ENCODE measurements at regions not wholly inside any gene's neighbourhood (a gene's known extent, or its start where the extent isn't known, plus 50 kb on each side); places are given as distances from the start of the nearest gene placed in this dataset.

GRCh38 chr5:56460195-56460546 is 227.0 kb upstream of the ANKRD55 start:
- no peak overlapping the region for H3K27ac ChIP-seq
- 58 to 77% (median 68%) methylated on average over 2 of the region's 2 CpGs for WGBS, 3 donors

GRCh38 chr5:56459394-56460194 is 226.5 kb upstream of the ANKRD55 start:
- no peak for ATAC-seq
- Histone ChIP-seq H3K4me3 (no peak overlapping the region), H3K27ac (no peak overlapping the region), H3K9me3 (no peaks in the 10 kb centered on the region), H3K4me1 (no peaks in the 10 kb centered on the region), H3K27me3 (ENCODE audit: insufficient read depth in 3 of 3, low read length in 2 of 3) (peaks cover 0 to 4% (median 0%) of the 10 kb centered on the region in 3 donors), H3K36me3 (ENCODE audit: insufficient read depth in 1 of 2, low read depth in 1 of 2) (no peaks in the 10 kb centered on the region)
- no peak for DNase-seq
- 73 to 77% (median 77%) methylated on average over 6 of the region's 6 CpGs for WGBS, 3 donors
- no peak for TF ChIP-seq CTCF (IDR thresholded peaks at IDR 0.05)
- intact Hi-C loops (cut with DNase I), result no loop called here

More at GRCh38 chr5:56460195-56460546, 227.0 kb upstream of the ANKRD55 start:
- TF ChIP-seq CTCF (IDR thresholded peaks at IDR 0.05), result no peak
- no peaks in the 10 kb centered on the region for H3K36me3 ChIP-seq (ENCODE audit: insufficient read depth in 1 of 2, low read depth in 1 of 2)
- DNase-seq (no peak), ATAC-seq (no peak)
- H3K27me3 ChIP-seq (ENCODE audit: insufficient read depth in 3 of 3, low read length in 2 of 3), result peaks cover 0 to 4% (median 0%) of the 10 kb centered on the region in 3 donors
- intact Hi-C loops (cut with DNase I), result no loop called here
- no peaks in the 10 kb centered on the region for H3K4me1 ChIP-seq
- H3K9me3 ChIP-seq, result no peaks in the 10 kb centered on the region
- no peak overlapping the region for H3K4me3 ChIP-seq

- intact Hi-C loops (cut with DNase I), result no loop called here
- TF ChIP-seq CTCF (IDR thresholded peaks at IDR 0.05), result no peak
- ATAC-seq (no peak), DNase-seq (no peak)
- Histone ChIP-seq H3K27ac (no peak overlapping the region), H3K4me3 (no peak overlapping the region), H3K36me3 (ENCODE audit: insufficient read depth in 1 of 2, low read depth in 1 of 2) (no peaks in the 10 kb centered on the region), H3K4me1 (no peaks in the 10 kb centered on the region), H3K27me3 (ENCODE audit: insufficient read depth in 3 of 3, low read length in 2 of 3) (peaks cover 0 to 4% (median 0%) of the 10 kb centered on the region in 3 donors), H3K9me3 (no peaks in the 10 kb centered on the region)
- WGBS, 3 donors, result 32 to 44% (median 35%) methylated on average over 8 of the region's 8 CpGs
Observed at GRCh38 chr5:56457887-56458812, 225.0 kb upstream of the ANKRD55 start.

- Histone ChIP-seq H3K4me3 (no peak overlapping the region), H3K27ac (no peak overlapping the region), H3K36me3 (ENCODE audit: insufficient read depth in 1 of 2, low read depth in 1 of 2) (no peaks in the 10 kb centered on the region), H3K27me3 (ENCODE audit: insufficient read depth in 3 of 3, low read length in 2 of 3) (peaks cover 0 to 4% (median 0%) of the 10 kb centered on the region in 3 donors), H3K4me1 (no peaks in the 10 kb centered on the region), H3K9me3 (no peaks in the 10 kb centered on the region)
- DNase-seq, result no peak
- no peak for TF ChIP-seq CTCF (IDR thresholded peaks at IDR 0.05)
- no peak for ATAC-seq
- intact Hi-C loops (cut with DNase I), result no loop called here
- WGBS, 3 donors, result 86 to 94% (median 86%) methylated on average over 4 of the region's 4 CpGs
Observed at GRCh38 chr5:56456002-56456401, 222.9 kb upstream of the ANKRD55 start.

All from psoas muscle (tissue), 7 donors.